Kasumi-1 (cell line): ENCODE measurements at regions not wholly inside any gene's neighbourhood (a gene's known extent, or its start where the extent isn't known, plus 50 kb on each side); places are given as distances from the start of the nearest gene placed in this dataset.

Source experiments
- DNase-seq, 2 experiments: peaks; one replicate each; lab custom pipeline; 2025; lab: John Stamatoyannopoulos, UW

DNA sequence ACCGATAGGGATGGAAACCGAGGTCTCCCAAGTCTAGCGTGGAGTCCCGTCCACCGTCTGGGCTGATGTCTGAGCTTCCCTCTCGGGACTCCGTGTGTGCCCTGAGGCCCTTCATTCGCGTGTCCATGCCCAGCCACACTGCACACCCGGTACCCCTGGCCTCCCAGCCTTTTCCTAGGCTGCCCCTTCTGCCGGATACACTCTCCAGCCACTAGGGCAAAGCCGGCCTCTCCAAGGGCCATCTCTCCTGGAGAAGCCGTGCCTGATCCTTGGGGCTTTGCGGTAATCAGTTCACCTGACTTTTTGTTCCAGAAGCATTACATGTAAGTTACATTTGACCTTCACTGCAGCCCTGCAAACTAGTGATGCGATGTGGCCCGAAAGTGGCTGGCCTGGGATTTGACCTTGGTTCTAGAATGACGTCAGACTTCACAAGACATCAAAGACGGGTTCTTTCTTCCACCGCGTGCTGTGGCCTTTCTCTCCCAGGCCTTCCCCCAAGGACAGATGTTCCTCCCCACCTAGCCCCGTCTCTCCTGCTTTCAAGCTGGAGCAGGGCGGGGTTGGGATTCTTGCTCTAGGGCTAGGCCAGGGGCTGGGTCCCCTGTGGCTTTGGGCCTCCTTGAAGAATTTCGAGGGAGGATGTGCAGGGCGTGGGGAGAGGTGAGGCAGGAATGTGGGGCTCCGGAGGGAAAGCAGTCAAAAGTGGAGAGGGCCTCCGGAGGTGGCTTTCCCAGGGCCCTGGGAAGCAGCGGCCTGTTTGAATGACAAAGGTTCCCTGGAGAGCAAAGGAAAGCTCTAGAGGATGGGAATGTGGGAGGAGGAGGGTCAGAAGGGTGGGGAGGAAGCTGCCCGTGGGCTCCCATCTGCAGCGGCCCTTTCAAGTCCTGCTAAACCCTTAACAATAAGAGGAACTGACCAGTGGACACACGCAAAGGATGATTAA, 49.7 kb upstream of the SLC2A1 start:
- DNase-seq = no peak
